Testis (tissue), 2 donors: ENCODE measurements at regions not wholly inside any gene's neighbourhood (a gene's known extent, or its start where the extent isn't known, plus 50 kb on each side); places are given as distances from the start of the nearest gene placed in this dataset.

Experiments used
- CTCF ChIP-seq, 3 experiments: fragments of 450-650 bp in 2 of 3; fragments of 200-600 bp in 1 of 3; sonication (generic) in 1 of 3; IDR thresholded peaks; one replicate each; pipeline ENCODE4 v1.5.1; 2016 to 2019; ENCODE audit warnings: antibody characterized with exemption in 3 of 3, mild to moderate bottlenecking in 2 of 3, moderate library complexity in 1 of 3
- POLR2A ChIP-seq: fragments of 450-650 bp; IDR thresholded peaks from one replicate; pipeline ENCODE4 v1.6.1; 2017; ENCODE audit warnings: antibody characterized with exemption, mild to moderate bottlenecking, moderate library complexity

GRCh38 chr5:60299944-60300343 lies 400.0 kb downstream of the DEPDC1B start:
- TF ChIP-seq CTCF (IDR thresholded peaks at IDR 0.05) (no peak), POLR2A (no peak)
